HepG2 (cell line): ENCODE measurements at regions not wholly inside any gene's neighbourhood (a gene's known extent, or its start where the extent isn't known, plus 50 kb on each side); places are given as distances from the start of the nearest gene placed in this dataset.

Experiments
- ATAC-seq: fragments of 200-7000 bp; cut with Tn5 transposase; 3 replicates; pipeline ENCODE4 v1.9.1; 2020; ENCODE audit warnings: mild to moderate bottlenecking, moderate library complexity
- BruUV-seq: library from RNA; stranded (reverse); fragments of 400-500 nt; replicated peaks from 2 replicates; lab custom pipeline; 2021; lab: Mats Ljungman, UMichigan
- CTCF ChIA-PET: fragments of 300-600 bp; formaldehyde crosslinking; extraction: SDS; loops from one replicate; lab custom pipeline; 2021; ENCODE audit warnings: low total read pairs, inconsistent platforms, low intra/inter-chr PET ratio; lab: Yijun Ruan, JAX
- POLR2A ChIA-PET: fragments of 350-600 bp; sonication (Branson Sonifier 250); formaldehyde crosslinking; loops from one replicate; lab custom pipeline; 2020; ENCODE audit warnings: antibody characterized with exemption, inconsistent platforms; lab: Yijun Ruan, JAX
- DNase-seq: peaks from one replicate; pipeline ENCODE4 v3.0.0-alpha.2; 2015; ENCODE audit warnings: low spot score
- FAIRE-seq: peaks from 3 replicates; lab custom pipeline; 2011; peaks lifted over from hg19 to GRCh38; lab: Jason Lieb, UNC
- H2AFZ ChIP-seq: one replicate; pipeline ENCODE4 v1.6.1; 2011; ENCODE audit warnings: low read length, inconsistent platforms
- H3K27ac ChIP-seq: fragments of 300-600 bp; 3 replicates; pipeline ENCODE4 v1.8.0; 2011; ENCODE audit warnings: mixed run types, mild to moderate bottlenecking, mixed read lengths, low read length, inconsistent platforms; ENCODE audit not compliant: insufficient read depth; ENCODE audit errors: extremely low read length
- H3K27me3 ChIP-seq, 2 experiments: fragments of 200-600 bp in 1 of 2; 2 replicates in 1 of 2; 3 replicates in 1 of 2; pipeline versions ENCODE4 v1.6.0 to v1.8.0; 2011; ENCODE audit warnings: low read length in 2 of 2, mild to moderate bottlenecking in 2 of 2, moderate library complexity in 2 of 2, inconsistent platforms in 1 of 2; ENCODE audit not compliant: insufficient read depth in 2 of 2, control insufficient read depth in 1 of 2
- H3K36me3 ChIP-seq, 2 experiments: fragments of 200-600 bp in 1 of 2; replicated peaks in 1 of 2; 2 replicates in 1 of 2; 3 replicates in 1 of 2; pipeline versions ENCODE4 v1.5.1 to v1.8.0; 2011; ENCODE audit warnings: low read length in 2 of 2, inconsistent platforms in 1 of 2; ENCODE audit not compliant: insufficient read depth in 2 of 2, control insufficient read depth in 1 of 2
- H3K4me1 ChIP-seq: 2 replicates; pipeline ENCODE4 v1.5.1; 2012; ENCODE audit warnings: low read length, inconsistent platforms; ENCODE audit not compliant: insufficient read depth
- H3K4me2 ChIP-seq: 2 replicates; pipeline ENCODE4 v1.6.0; 2011; ENCODE audit warnings: low read depth, low read length, inconsistent platforms
- H3K4me3 ChIP-seq, 3 experiments: fragments of 200-600 bp in 1 of 3; sonication (generic), shearing (Covaris generic) in 1 of 3; replicated peaks in 1 of 3; 2 replicates each; pipeline ENCODE4 v1.5.1; 2011 to 2016; ENCODE audit warnings: low read length in 3 of 3, inconsistent platforms in 2 of 3, low read depth in 2 of 3, mild to moderate bottlenecking in 2 of 3, control low read depth in 1 of 3, mixed read lengths in 1 of 3; ENCODE audit not compliant: insufficient read depth in 1 of 3
- H3K79me2 ChIP-seq: one replicate; pipeline ENCODE4 v1.6.1; 2011; ENCODE audit warnings: low read length, inconsistent platforms; ENCODE audit not compliant: insufficient read depth
- H3K9ac ChIP-seq: 2 replicates; pipeline ENCODE4 v1.6.0; 2011; ENCODE audit warnings: mild to moderate bottlenecking, low read depth, low read length, inconsistent platforms; ENCODE audit not compliant: insufficient read depth
- H3K9me3 ChIP-seq: 2 replicates; pipeline ENCODE4 v1.5.1; 2012; ENCODE audit warnings: mild to moderate bottlenecking, low read length
- H4K20me1 ChIP-seq: 2 replicates; pipeline ENCODE4 v1.6.0; 2011; ENCODE audit warnings: inconsistent platforms, mild to moderate bottlenecking, low read length, moderate library complexity; ENCODE audit not compliant: insufficient read depth
- ETV6 ChIP-seq: sonication (generic); formaldehyde crosslinking; conservative IDR thresholded peaks from 2 replicates; pipeline ENCODE4 v1.4.0; 2020; ENCODE audit warnings: missing genetic modification reagents
- KLF13 ChIP-seq: sonication (generic); formaldehyde crosslinking; IDR thresholded peaks from 2 replicates; pipeline ENCODE4 v1.4.0; 2020; ENCODE audit warnings: mild to moderate bottlenecking, missing genetic modification reagents
- MTF1 ChIP-seq: sonication (generic); formaldehyde crosslinking; IDR thresholded peaks from 2 replicates; pipeline ENCODE4 v1.5.0; 2020; ENCODE audit warnings: missing genetic modification reagents
- SAP130 ChIP-seq: IDR thresholded peaks from 2 replicates; pipeline ENCODE4 v1.6.1; 2016; ENCODE audit warnings: low read depth
- ZMAT3 ChIP-seq: sonication (generic); formaldehyde crosslinking; conservative IDR thresholded peaks from 2 replicates; pipeline ENCODE4 v1.7.0; 2021; ENCODE audit warnings: missing genetic modification reagents
- ZNF3 ChIP-seq: IDR thresholded peaks from 2 replicates; pipeline ENCODE4 v1.7.0; 2017; ENCODE audit warnings: inconsistent platforms
- ZNF652 ChIP-seq: IDR thresholded peaks from 2 replicates; pipeline ENCODE4 v1.6.1; 2016; ENCODE audit warnings: low read depth, borderline replicate concordance
- ZSCAN20 ChIP-seq: sonication (generic); formaldehyde crosslinking; IDR thresholded peaks from 2 replicates; pipeline ENCODE4 v1.4.0; 2020; ENCODE audit warnings: missing genetic modification reagents, mild to moderate bottlenecking, borderline replicate concordance
- whole genome bisulfite sequencing: methylation state at CpG from one replicate; pipeline ENCODE4 v1.1.6; 2017; ENCODE audit warnings: low lambda C conversion rate; 5-methylcytosine and 5-hydroxymethylcytosine counted together
- in situ Hi-C: cut with HindIII; loops from 2 replicates; pipeline ENCODE4 v1.10.0; 2017; ENCODE audit warnings: low pct_unique_long_range_greater_than_20kb; ENCODE audit not compliant: extremely low pct_ligation_motif_present
- intact Hi-C: fragments of 100-400 bp; cut with micrococcal nuclease; formaldehyde crosslinking; loops from one replicate; pipeline ENCODE4 v1.10.0; 2022; ENCODE audit not compliant: unreplicated experiment
- TF ChIP-seq, protein P1 (sequence below): sonication (generic); formaldehyde crosslinking; IDR thresholded peaks from 2 replicates; pipeline ENCODE4 v1.9.0; 2021; ENCODE audit warnings: missing genetic modification reagents, mild to moderate bottlenecking, borderline replicate concordance
- TF ChIP-seq, protein P2 (sequence below): sonication (generic); formaldehyde crosslinking; IDR thresholded peaks from 2 replicates; pipeline ENCODE4 v1.5.0; 2020; ENCODE audit warnings: missing genetic modification reagents
- TF ChIP-seq, protein P3 (sequence below): IDR thresholded peaks from 2 replicates; pipeline ENCODE4 v1.6.1; 2016; ENCODE audit warnings: low read depth, missing genetic modification reagents, missing compliant biosample characterization

DNA sequence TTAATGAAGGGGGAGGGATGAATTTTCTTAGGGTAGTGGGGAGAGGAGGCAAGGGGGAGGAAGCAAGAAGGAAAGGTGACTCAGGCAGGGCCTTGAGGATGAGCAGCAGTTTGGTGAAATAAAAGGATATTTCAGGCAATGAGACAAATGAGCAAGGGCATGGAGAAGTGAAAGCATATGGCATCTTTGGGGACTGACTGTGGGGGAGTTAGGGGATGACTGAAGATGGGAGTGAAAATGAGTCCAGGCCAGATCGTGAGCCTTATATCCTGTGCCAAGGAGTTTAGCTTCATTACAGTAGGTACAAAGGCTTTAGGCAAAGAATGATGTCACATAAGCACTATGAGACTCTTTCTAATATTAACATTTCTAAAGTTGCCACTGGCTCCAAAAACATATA lies 51.9 kb downstream of the ILRUN start:
- ATAC-seq (no peak), DNase-seq (no peak), FAIRE-seq (no peak)
- Histone ChIP-seq H3K27ac (no peak overlapping the region), H3K4me3 (no peak overlapping the region), H2AFZ (no peak overlapping the region), H3K9ac (no peak overlapping the region), H3K36me3 (peaks cover 18 to 66% of the 10 kb centered on the region in 2 experiments), H3K79me2 (peaks cover 26% of the 10 kb centered on the region), H3K9me3 (no peaks in the 10 kb centered on the region), H3K4me1 (peaks cover 6% of the 10 kb centered on the region), H4K20me1 (no peaks in the 10 kb centered on the region), H3K4me2 (no peak overlapping the region), H3K27me3 (no peaks in the 10 kb centered on the region)
- BruUV-seq: TSS peak; percentile 2
- in situ Hi-C loops (no loop called here), intact Hi-C loops (no loop called here)
- WGBS: 93% methylated on average over 1 of the region's 1 CpG
- CTCF ChIA-PET: no interaction called here
- POLR2A ChIA-PET: no interaction called here
- no peak for TF ChIP-seq KLF13 (CRISPR knock-in tag)
- TF ChIP-seq SAP130: no peak
- TF ChIP-seq, protein P1, sequence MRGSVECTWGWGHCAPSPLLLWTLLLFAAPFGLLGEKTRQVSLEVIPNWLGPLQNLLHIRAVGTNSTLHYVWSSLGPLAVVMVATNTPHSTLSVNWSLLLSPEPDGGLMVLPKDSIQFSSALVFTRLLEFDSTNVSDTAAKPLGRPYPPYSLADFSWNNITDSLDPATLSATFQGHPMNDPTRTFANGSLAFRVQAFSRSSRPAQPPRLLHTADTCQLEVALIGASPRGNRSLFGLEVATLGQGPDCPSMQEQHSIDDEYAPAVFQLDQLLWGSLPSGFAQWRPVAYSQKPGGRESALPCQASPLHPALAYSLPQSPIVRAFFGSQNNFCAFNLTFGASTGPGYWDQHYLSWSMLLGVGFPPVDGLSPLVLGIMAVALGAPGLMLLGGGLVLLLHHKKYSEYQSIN (CRISPR knock-in tag): no peak
- TF ChIP-seq, protein P2, sequence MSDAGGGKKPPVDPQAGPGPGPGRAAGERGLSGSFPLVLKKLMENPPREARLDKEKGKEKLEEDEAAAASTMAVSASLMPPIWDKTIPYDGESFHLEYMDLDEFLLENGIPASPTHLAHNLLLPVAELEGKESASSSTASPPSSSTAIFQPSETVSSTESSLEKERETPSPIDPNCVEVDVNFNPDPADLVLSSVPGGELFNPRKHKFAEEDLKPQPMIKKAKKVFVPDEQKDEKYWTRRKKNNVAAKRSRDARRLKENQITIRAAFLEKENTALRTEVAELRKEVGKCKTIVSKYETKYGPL: no peak
- TF ChIP-seq ZNF652 (CRISPR knock-in tag): no peak
- no peak for TF ChIP-seq MTF1 (CRISPR knock-in tag)
- TF ChIP-seq ZSCAN20 (CRISPR knock-in tag): no peak
- TF ChIP-seq ZMAT3 (CRISPR knock-in tag): no peak
- TF ChIP-seq ZNF3: no peak
- no peak for TF ChIP-seq ETV6 (CRISPR knock-in tag)
- TF ChIP-seq, protein P3, sequence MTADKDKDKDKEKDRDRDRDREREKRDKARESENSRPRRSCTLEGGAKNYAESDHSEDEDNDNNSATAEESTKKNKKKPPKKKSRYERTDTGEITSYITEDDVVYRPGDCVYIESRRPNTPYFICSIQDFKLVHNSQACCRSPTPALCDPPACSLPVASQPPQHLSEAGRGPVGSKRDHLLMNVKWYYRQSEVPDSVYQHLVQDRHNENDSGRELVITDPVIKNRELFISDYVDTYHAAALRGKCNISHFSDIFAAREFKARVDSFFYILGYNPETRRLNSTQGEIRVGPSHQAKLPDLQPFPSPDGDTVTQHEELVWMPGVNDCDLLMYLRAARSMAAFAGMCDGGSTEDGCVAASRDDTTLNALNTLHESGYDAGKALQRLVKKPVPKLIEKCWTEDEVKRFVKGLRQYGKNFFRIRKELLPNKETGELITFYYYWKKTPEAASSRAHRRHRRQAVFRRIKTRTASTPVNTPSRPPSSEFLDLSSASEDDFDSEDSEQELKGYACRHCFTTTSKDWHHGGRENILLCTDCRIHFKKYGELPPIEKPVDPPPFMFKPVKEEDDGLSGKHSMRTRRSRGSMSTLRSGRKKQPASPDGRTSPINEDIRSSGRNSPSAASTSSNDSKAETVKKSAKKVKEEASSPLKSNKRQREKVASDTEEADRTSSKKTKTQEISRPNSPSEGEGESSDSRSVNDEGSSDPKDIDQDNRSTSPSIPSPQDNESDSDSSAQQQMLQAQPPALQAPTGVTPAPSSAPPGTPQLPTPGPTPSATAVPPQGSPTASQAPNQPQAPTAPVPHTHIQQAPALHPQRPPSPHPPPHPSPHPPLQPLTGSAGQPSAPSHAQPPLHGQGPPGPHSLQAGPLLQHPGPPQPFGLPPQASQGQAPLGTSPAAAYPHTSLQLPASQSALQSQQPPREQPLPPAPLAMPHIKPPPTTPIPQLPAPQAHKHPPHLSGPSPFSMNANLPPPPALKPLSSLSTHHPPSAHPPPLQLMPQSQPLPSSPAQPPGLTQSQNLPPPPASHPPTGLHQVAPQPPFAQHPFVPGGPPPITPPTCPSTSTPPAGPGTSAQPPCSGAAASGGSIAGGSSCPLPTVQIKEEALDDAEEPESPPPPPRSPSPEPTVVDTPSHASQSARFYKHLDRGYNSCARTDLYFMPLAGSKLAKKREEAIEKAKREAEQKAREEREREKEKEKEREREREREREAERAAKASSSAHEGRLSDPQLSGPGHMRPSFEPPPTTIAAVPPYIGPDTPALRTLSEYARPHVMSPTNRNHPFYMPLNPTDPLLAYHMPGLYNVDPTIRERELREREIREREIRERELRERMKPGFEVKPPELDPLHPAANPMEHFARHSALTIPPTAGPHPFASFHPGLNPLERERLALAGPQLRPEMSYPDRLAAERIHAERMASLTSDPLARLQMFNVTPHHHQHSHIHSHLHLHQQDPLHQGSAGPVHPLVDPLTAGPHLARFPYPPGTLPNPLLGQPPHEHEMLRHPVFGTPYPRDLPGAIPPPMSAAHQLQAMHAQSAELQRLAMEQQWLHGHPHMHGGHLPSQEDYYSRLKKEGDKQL (CRISPR knock-in tag): no peak
